Esophagus muscularis mucosa (tissue), 3 donors: ENCODE measurements at regions not wholly inside any gene's neighbourhood (a gene's known extent, or its start where the extent isn't known, plus 50 kb on each side); places are given as distances from the start of the nearest gene placed in this dataset.

Source experiments
- POLR2A ChIP-seq: fragments of 450-650 bp; IDR thresholded peaks from one replicate; pipeline ENCODE4 v1.6.1; 2017; ENCODE audit warnings: antibody characterized with exemption, moderate library complexity, mild to moderate bottlenecking, low read depth
- POLR2AphosphoS5 ChIP-seq, 2 donors: sonication (generic); formaldehyde crosslinking; IDR thresholded peaks; one replicate each; pipeline ENCODE4 v1.6.1; 2017; ENCODE audit warnings: antibody characterized with exemption in 2 of 2
- TF ChIP-seq, protein P1 (sequence below), 3 experiments: fragments of 200-600 bp in 2 of 3; fragments of 450-650 bp in 1 of 3; sonication (generic) in 2 of 3; IDR thresholded peaks; one replicate each; pipeline ENCODE4 v1.5.1; 2017 to 2019; ENCODE audit warnings: antibody characterized with exemption in 3 of 3, mild to moderate bottlenecking in 2 of 3, moderate library complexity in 1 of 3

DNA sequence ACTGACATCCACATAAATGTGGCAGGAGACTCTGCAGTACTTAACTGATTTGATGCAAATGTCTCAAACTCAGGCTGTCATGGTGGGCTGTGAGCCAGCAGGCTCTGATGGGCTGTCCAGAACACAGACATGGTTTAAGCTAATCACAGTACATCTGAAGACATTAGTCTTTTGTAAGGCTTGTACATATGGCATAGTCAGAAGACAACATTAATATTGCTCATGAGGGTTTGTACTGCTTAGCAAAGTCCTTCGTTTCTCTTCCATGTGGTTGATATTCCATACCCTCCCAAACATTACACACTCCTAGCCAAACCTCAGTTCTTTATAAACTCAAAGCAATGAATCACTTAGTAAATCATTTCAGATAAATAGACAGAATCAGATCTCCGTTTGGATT, 330.6 kb downstream of the RND3 start:
- no peak for TF ChIP-seq POLR2A
- TF ChIP-seq, protein P1, sequence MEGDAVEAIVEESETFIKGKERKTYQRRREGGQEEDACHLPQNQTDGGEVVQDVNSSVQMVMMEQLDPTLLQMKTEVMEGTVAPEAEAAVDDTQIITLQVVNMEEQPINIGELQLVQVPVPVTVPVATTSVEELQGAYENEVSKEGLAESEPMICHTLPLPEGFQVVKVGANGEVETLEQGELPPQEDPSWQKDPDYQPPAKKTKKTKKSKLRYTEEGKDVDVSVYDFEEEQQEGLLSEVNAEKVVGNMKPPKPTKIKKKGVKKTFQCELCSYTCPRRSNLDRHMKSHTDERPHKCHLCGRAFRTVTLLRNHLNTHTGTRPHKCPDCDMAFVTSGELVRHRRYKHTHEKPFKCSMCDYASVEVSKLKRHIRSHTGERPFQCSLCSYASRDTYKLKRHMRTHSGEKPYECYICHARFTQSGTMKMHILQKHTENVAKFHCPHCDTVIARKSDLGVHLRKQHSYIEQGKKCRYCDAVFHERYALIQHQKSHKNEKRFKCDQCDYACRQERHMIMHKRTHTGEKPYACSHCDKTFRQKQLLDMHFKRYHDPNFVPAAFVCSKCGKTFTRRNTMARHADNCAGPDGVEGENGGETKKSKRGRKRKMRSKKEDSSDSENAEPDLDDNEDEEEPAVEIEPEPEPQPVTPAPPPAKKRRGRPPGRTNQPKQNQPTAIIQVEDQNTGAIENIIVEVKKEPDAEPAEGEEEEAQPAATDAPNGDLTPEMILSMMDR (IDR thresholded peaks at IDR 0.05) = no peak
- TF ChIP-seq POLR2AphosphoS5 (IDR thresholded peaks at IDR 0.05) = no peak
